ENCODE measurements at regions not wholly inside any gene's neighbourhood (a gene's known extent, or its start where the extent isn't known, plus 50 kb on each side); places are given as distances from the start of the nearest gene placed in this dataset.
"Not testable (repeated sequence)": the region's sequence is repeated elsewhere in the genome, so short reads cannot be mapped to it uniquely, and the experiment has no call there.

GRCh38 chr2:129812654-129813053 lies 166.8 kb upstream of the RAB6C start:
- Mint-ChIP-seq H3K27me3 (peaks cover 12% of the 10 kb centered on the region), H3K36me3 (ENCODE audit: low read depth) (no peaks in the 10 kb centered on the region), H3K9me3 (peaks cover 4% of the 10 kb centered on the region), H3K4me3 (no peak overlapping the region), H3K27ac (no peak overlapping the region), H3K4me1 (peaks cover 6% of the 10 kb centered on the region)
- intact Hi-C loops (cut with micrococcal nuclease), result no loop called here
- DNase-seq, result no peak

- Mint-ChIP-seq H3K4me1 (peaks cover 6% of the 10 kb centered on the region), H3K4me3 (no peak overlapping the region), H3K9me3 (peaks cover 4% of the 10 kb centered on the region), H3K27me3 (peaks cover 12% of the 10 kb centered on the region), H3K27ac (no peak overlapping the region), H3K36me3 (ENCODE audit: low read depth) (no peaks in the 10 kb centered on the region)
- DNase-seq, result no peak
- intact Hi-C loops (cut with micrococcal nuclease), result no loop called here
These were observed 166.1 kb upstream of the RAB6C start for GRCh38 chr2:129813404-129813803.

GRCh38 chr2:129816813-129817574 lies 162.5 kb upstream of the RAB6C start:
- intact Hi-C loops (cut with micrococcal nuclease), result no loop called here
- Mint-ChIP-seq H3K4me1 (peaks cover 6% of the 10 kb centered on the region), H3K36me3 (ENCODE audit: low read depth) (no peaks in the 10 kb centered on the region), H3K27ac (no peak overlapping the region), H3K9me3 (peaks cover 4% of the 10 kb centered on the region), H3K4me3 (no peak overlapping the region), H3K27me3 (no peaks in the 10 kb centered on the region)
- no peak for DNase-seq

GRCh38 chr2:129819855-129820254 lies 159.6 kb upstream of the RAB6C start:
- Mint-ChIP-seq H3K27ac (no peak overlapping the region), H3K4me3 (no peak overlapping the region)
- intact Hi-C loops (cut with micrococcal nuclease), result no loop called here

GRCh38 chr2:129820908-129821307 lies 158.6 kb upstream of the RAB6C start:
- no peak for DNase-seq
- intact Hi-C loops (cut with micrococcal nuclease), result no loop called here
- H3K36me3 Mint-ChIP-seq (ENCODE audit: low read depth), result no peaks in the 10 kb centered on the region
- no peaks in the 10 kb centered on the region for H3K27me3 Mint-ChIP-seq
- H3K4me1 Mint-ChIP-seq, result no peaks in the 10 kb centered on the region
- no peaks in the 10 kb centered on the region for H3K9me3 Mint-ChIP-seq
- H3K27ac Mint-ChIP-seq, result no peak overlapping the region
- H3K4me3 Mint-ChIP-seq, result no peak overlapping the region

More at GRCh38 chr2:129819855-129820254, 159.6 kb upstream of the RAB6C start:
- H3K36me3 Mint-ChIP-seq (ENCODE audit: low read depth), result no peaks in the 10 kb centered on the region
- no peaks in the 10 kb centered on the region for H3K4me1 Mint-ChIP-seq
- H3K9me3 Mint-ChIP-seq, result peaks cover 4% of the 10 kb centered on the region
- no peak for DNase-seq
- H3K27me3 Mint-ChIP-seq, result no peaks in the 10 kb centered on the region

GRCh38 chr2:129821445-129821844 lies 158.0 kb upstream of the RAB6C start:
- H3K4me1 Mint-ChIP-seq, result no peaks in the 10 kb centered on the region
- no peaks in the 10 kb centered on the region for H3K9me3 Mint-ChIP-seq
- H3K4me3 Mint-ChIP-seq, result no peak overlapping the region
- no peaks in the 10 kb centered on the region for H3K36me3 Mint-ChIP-seq (ENCODE audit: low read depth)
- no peak for DNase-seq
- no peaks in the 10 kb centered on the region for H3K27me3 Mint-ChIP-seq
- no peak overlapping the region for H3K27ac Mint-ChIP-seq
- intact Hi-C loops (cut with micrococcal nuclease), result no loop called here

- intact Hi-C loops (cut with micrococcal nuclease), result no loop called here
- Mint-ChIP-seq H3K36me3 (ENCODE audit: low read depth) (no peaks in the 10 kb centered on the region), H3K9me3 (no peaks in the 10 kb centered on the region)
These were observed 156.4 kb upstream of the RAB6C start for GRCh38 chr2:129823044-129823443.

GRCh38 chr2:129827311-129828090 lies 152.0 kb upstream of the RAB6C start:
- Mint-ChIP-seq H3K36me3 (ENCODE audit: low read depth) (no peaks in the 10 kb centered on the region), H3K27me3 (no peaks in the 10 kb centered on the region), H3K4me3 (no peak overlapping the region), H3K27ac (no peak overlapping the region), H3K9me3 (no peaks in the 10 kb centered on the region), H3K4me1 (no peaks in the 10 kb centered on the region)
- DNase-seq, result no peak
- intact Hi-C loops (cut with micrococcal nuclease), result no loop called here

More at GRCh38 chr2:129823044-129823443, 156.4 kb upstream of the RAB6C start:
- H3K27me3 Mint-ChIP-seq, result no peaks in the 10 kb centered on the region
- no peak overlapping the region for H3K4me3 Mint-ChIP-seq
- no peaks in the 10 kb centered on the region for H3K4me1 Mint-ChIP-seq
- no peak overlapping the region for H3K27ac Mint-ChIP-seq
- no peak for DNase-seq

- no peaks in the 10 kb centered on the region for H3K4me1 Mint-ChIP-seq
- no peaks in the 10 kb centered on the region for H3K27me3 Mint-ChIP-seq
- H3K4me3 Mint-ChIP-seq, result no peak overlapping the region
- H3K27ac Mint-ChIP-seq, result no peak overlapping the region
- intact Hi-C loops (cut with micrococcal nuclease), result no loop called here
- no peaks in the 10 kb centered on the region for H3K36me3 Mint-ChIP-seq (ENCODE audit: low read depth)
- H3K9me3 Mint-ChIP-seq, result no peaks in the 10 kb centered on the region
- no peak for DNase-seq
These were observed 150.7 kb upstream of the RAB6C start for GRCh38 chr2:129828792-129829191.

GRCh38 chr2:129829588-129829987 lies 149.9 kb upstream of the RAB6C start:
- no peaks in the 10 kb centered on the region for H3K27me3 Mint-ChIP-seq
- no peak overlapping the region for H3K4me3 Mint-ChIP-seq
- no peak for DNase-seq
- no peak overlapping the region for H3K27ac Mint-ChIP-seq
- no peaks in the 10 kb centered on the region for H3K36me3 Mint-ChIP-seq (ENCODE audit: low read depth)
- no peaks in the 10 kb centered on the region for H3K4me1 Mint-ChIP-seq
- intact Hi-C loops (cut with micrococcal nuclease), result no loop called here
- H3K9me3 Mint-ChIP-seq, result no peaks in the 10 kb centered on the region

GRCh38 chr2:129831018-129831417 lies 148.4 kb upstream of the RAB6C start:
- no peaks in the 10 kb centered on the region for H3K36me3 Mint-ChIP-seq (ENCODE audit: low read depth)
- no peak overlapping the region for H3K27ac Mint-ChIP-seq
- intact Hi-C loops (cut with micrococcal nuclease), result no loop called here
- no peak for DNase-seq
- no peaks in the 10 kb centered on the region for H3K27me3 Mint-ChIP-seq
- H3K4me1 Mint-ChIP-seq, result no peaks in the 10 kb centered on the region
- H3K9me3 Mint-ChIP-seq, result no peaks in the 10 kb centered on the region
- no peak overlapping the region for H3K4me3 Mint-ChIP-seq

GRCh38 chr2:129833465-129833864 lies 146.0 kb upstream of the RAB6C start:
- intact Hi-C loops (cut with micrococcal nuclease); H3K9me3 Mint-ChIP-seq; H3K4me1 Mint-ChIP-seq; H3K27ac Mint-ChIP-seq; H3K4me3 Mint-ChIP-seq; DNase-seq; H3K27me3 Mint-ChIP-seq; H3K36me3 Mint-ChIP-seq (ENCODE audit: low read depth): not testable (repeated sequence)

- H3K27me3 Mint-ChIP-seq, result peaks cover 5% of the 10 kb centered on the region
- no peaks in the 10 kb centered on the region for H3K36me3 Mint-ChIP-seq (ENCODE audit: low read depth)
- no peak overlapping the region for H3K4me3 Mint-ChIP-seq
- no peaks in the 10 kb centered on the region for H3K9me3 Mint-ChIP-seq
- DNase-seq, result no peak
- intact Hi-C loops (cut with micrococcal nuclease), result no loop called here
- H3K4me1 Mint-ChIP-seq, result no peaks in the 10 kb centered on the region
- no peak overlapping the region for H3K27ac Mint-ChIP-seq
These were observed 132.4 kb upstream of the RAB6C start for GRCh38 chr2:129847043-129847442.

GRCh38 chr2:129849559-129850160 lies 129.8 kb upstream of the RAB6C start:
- peak; percentile 60 for DNase-seq
- H3K4me1 Mint-ChIP-seq, result no peaks in the 10 kb centered on the region
- no peaks in the 10 kb centered on the region for H3K9me3 Mint-ChIP-seq
- H3K27ac Mint-ChIP-seq, result no peak overlapping the region
- peaks cover 7% of the 10 kb centered on the region for H3K27me3 Mint-ChIP-seq
- intact Hi-C loops (cut with micrococcal nuclease), result no loop called here
- H3K36me3 Mint-ChIP-seq (ENCODE audit: low read depth), result no peaks in the 10 kb centered on the region
- no peak overlapping the region for H3K4me3 Mint-ChIP-seq
